ENCODE measurements at regions not wholly inside any gene's neighbourhood (a gene's known extent, or its start where the extent isn't known, plus 50 kb on each side); places are given as distances from the start of the nearest gene placed in this dataset.

- TF ChIP-seq ZFP82 (CRISPR knock-in tag; IDR thresholded peaks at IDR 0.05; ENCODE audit: borderline replicate concordance), result no peak
- TF ChIP-seq ELF4 (CRISPR knock-in tag; IDR thresholded peaks at IDR 0.05; ENCODE audit: borderline replicate concordance), result no peak
- TF ChIP-seq CCAR2 (optimal IDR thresholded peaks at IDR 0.05; ENCODE audit: low read depth, low read length), result no peak
- no peak for TF ChIP-seq ARNT (IDR thresholded peaks at IDR 0.05)
- no peak for TF ChIP-seq PRDM4 (CRISPR knock-in tag; IDR thresholded peaks at IDR 0.05; ENCODE audit: borderline replicate concordance)
- no peak for TF ChIP-seq USF2 (IDR thresholded peaks at IDR 0.05; ENCODE audit: low read depth, low read length)
- no peak for TF ChIP-seq USF2 (CRISPR knock-in tag; IDR thresholded peaks at IDR 0.05; ENCODE audit: borderline replicate concordance)
Observed at GRCh38 chr22:48197189-48197690, 1434.8 kb downstream of the TBC1D22A start.

All from HepG2 (cell line).